GM12872 (cell line): ENCODE measurements at regions not wholly inside any gene's neighbourhood (a gene's known extent, or its start where the extent isn't known, plus 50 kb on each side); places are given as distances from the start of the nearest gene placed in this dataset.

Experiments used
- CTCF ChIP-seq: IDR thresholded peaks from 3 replicates; pipeline ENCODE4 v1.5.1; 2011; ENCODE audit warnings: low read depth, mild to moderate bottlenecking, low read length, moderate library complexity; ENCODE audit not compliant: insufficient read depth

DNA sequence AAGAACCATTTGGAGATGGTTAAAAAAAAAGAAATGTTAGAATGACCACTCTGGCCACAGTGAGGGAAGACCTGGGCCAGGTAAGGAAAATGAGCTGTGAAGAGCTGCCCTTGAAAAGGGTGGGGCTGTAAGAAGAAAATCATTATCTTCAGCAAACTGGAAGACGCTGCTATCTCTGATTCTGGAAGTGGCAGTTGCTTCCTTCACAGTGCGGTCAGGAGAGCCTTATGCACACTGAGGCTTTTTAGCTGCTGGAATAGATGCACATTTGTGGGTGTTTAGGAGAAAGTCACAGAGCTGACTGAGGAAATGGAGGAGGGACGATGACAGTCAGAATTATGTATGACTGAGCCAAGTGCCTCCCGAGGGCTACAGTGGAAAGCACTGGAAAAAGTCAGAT is 91.6 kb downstream of the TBX19 start:
- no peak for TF ChIP-seq CTCF

- no peak for TF ChIP-seq CTCF
These were observed 90.8 kb downstream of the TBX19 start for GRCh38 chr1:168371477-168371876.

- TF ChIP-seq CTCF, result no peak
These were observed 89.9 kb downstream of the TBX19 start for GRCh38 chr1:168370586-168370985.

DNA sequence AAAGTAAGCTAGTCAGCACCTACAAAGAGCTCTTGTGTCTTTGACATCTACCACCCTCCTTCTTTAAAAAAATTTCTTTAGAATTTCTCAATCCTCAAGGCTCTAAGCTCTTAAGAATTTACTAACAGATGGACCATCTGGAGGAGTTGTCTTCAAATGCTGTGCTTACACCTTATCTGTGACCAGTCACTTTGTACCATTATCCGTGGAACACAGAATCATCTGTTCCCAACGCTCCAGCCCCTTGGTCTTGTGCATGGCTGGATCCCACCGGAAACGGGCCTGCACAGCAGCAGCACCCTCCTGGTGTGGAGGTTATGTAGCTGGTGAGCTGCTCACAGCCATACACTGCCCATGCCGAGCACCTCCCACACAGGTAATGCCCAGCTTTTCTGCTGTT is 89.0 kb downstream of the TBX19 start:
- TF ChIP-seq CTCF, result no peak

GRCh38 chr1:168368131-168368530 is 87.5 kb downstream of the TBX19 start:
- TF ChIP-seq CTCF, result no peak

- peak; percentile 28; the same call in 1 of the 3 replicates for TF ChIP-seq CTCF
These were observed 85.2 kb downstream of the TBX19 start for GRCh38 chr1:168365719-168366479.
